ENCODE measurements at regions not wholly inside any gene's neighbourhood (a gene's known extent, or its start where the extent isn't known, plus 50 kb on each side); places are given as distances from the start of the nearest gene placed in this dataset.
"Not testable (repeated sequence)": the region's sequence is repeated elsewhere in the genome, so short reads cannot be mapped to it uniquely, and the experiment has no call there.

DNA sequence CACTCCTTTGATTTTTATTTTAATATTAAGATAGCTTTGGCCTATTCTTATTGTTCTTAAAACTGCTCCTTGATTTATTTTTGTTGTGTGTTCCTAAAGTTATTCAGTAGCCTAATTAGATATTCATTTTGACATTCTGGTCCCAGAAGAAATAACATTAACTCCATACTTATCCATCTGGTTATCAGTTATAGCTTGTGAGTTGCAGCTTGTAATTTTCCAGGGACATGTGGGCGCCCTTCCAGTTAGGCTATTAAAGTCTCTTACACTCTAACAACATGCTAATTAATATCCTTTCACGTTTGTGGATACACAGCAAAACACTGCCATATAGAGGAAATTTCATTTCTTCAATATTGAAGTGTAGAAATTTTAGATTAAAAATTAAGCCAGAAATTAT lies 987.5 kb downstream of the HACE1 start:
- no peak for DNase-seq (ENCODE audit: low read depth, low spot score)
- H3K27ac ChIP-seq = no peak overlapping the region

DNA sequence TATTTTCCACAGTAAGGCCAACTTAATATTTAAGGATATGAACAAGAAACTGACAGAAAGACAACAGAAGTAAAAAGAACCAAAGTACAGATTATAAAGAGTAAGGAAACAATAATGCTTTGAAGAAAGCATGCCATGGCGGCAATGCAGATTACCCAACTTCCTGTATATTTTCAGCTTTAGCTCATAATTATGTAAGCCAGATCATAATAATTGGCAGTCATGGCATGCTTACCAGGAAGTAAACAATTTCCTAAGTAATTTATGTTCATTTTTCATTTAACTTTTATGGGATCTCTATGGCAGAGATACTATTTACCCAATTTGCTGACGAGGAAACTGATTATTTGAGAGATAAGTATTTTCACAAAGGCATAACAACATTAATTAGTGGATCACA lies 988.7 kb downstream of the HACE1 start:
- H3K27ac ChIP-seq = no peak overlapping the region

DNA sequence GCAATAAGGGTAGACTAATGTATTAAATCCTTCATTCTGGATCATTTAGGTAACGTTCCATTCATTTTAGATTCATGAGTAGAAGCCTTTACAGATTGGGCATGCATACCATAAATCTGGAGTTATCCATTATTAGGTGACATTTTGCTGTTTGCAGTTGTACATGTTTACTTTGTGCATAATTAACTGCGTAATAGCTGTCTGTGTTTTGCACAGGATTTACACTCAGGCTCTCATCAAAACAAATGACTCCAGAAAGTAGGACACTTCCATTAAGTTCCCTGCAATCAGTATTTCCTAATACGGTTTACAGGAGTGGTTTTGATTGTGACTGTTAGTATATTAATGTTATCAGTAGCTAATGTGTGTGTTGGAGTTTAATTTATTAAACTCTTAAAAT lies 997.4 kb downstream of the HACE1 start:
- DNase-seq (ENCODE audit: low read depth, low spot score) = no peak
- H3K27ac ChIP-seq = no peak overlapping the region

More for the DNA sequence above, 988.7 kb downstream of the HACE1 start:
- DNase-seq (ENCODE audit: low read depth, low spot score) = no peak

DNA sequence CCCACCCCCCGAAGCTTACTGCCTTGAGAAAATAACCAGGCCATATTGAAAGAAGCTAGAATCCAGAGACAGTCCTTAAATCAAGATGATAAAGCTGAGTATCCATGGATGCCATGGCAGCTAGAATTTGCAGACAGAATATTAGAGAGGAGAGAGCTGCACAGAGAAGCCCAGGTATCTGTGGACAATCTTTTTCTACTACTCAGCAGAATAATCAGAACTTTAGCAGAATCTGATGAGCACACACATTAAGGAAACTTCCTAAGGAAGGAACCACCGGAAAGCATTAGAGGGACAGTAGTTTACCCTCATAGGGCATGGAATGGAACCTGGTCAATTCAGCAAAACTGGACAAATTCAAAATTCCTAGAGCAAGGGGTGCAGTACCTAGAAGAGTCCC lies 1001.7 kb downstream of the HACE1 start:
- DNase-seq (ENCODE audit: low read depth, low spot score) = no peak
- no peak overlapping the region for H3K27ac ChIP-seq

DNA sequence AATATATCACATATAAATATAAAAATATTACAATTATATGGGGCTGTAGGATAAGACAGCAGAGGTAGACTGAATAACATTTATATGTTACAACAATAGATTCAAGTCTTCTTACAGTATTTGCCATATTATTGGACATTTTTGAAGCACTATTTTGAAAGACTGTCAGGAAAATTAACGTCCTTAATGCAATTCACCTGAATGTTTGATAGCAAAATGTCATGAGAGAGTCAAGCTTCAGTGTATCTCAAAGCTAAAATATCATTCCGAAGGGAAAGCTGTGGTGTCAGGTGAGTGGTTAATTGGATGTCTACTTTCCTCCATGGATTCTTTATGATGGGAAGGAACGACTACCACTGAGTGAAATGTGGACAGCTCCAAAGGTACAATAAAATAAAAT lies 1004.0 kb downstream of the HACE1 start:
- H3K27ac ChIP-seq = no peak overlapping the region
- DNase-seq (ENCODE audit: low read depth, low spot score) = no peak

DNA sequence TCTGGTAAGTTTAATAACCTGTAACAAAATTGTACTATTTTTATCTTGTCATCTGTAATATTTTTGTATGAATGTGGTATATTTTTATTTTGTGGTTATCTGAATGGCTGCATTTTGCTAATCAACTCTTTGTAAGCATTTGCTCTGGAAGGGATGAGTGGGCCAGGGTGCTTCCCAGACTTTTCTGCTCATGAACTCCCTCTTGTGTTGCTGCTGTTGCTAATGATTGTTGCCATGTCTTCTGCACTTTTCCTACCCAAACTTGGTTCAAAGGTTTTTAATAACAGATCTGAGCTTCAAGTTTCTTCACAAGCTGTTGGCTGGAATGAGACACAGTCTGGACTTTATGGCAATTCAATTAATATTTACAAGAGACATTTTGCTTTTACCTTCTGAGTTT lies 1005.7 kb downstream of the HACE1 start:
- DNase-seq (ENCODE audit: low read depth, low spot score) = no peak
- no peak overlapping the region for H3K27ac ChIP-seq

DNA sequence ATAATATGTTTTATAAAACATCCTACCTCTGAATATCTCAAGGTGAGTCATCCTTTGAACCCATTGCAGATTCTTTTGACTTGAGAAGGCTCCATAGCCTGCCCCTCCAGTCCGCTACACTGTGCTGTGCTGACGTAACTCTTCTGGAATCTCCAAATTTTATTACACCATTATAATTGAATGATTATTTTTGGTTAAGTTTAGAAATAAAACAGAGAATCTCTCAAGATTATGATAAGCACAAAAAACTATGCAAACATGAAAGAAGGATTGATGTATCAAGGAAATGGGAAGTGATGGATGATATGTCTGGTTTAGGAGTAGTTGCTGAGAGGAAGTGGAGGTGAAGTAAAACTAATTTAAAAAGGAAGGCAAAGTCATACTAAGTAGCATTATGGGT lies 1021.3 kb downstream of the HACE1 start:
- H3K27ac ChIP-seq = no peak overlapping the region
- no peak for DNase-seq (ENCODE audit: low read depth, low spot score)

DNA sequence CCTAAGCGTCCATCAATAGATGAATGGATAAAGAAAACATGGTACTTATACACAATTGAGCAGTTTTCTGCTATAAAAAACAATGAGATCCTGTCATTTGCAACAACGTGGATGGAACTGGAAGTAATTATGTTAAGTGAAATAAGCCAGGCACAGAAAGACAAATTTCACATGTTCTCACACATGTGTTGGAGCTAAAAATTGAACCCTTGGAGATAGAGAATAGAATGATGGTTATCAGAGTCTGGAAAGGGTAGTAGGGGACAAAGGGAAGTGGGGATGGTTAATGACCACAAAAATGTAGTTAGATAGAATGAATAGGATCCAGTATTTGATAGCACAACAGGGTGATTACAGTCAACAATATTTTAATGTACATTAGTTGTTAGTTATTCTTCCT lies 1033.5 kb downstream of the HACE1 start:
- no peak for DNase-seq (ENCODE audit: low read depth, low spot score)
- H3K27ac ChIP-seq = no peak overlapping the region

DNA sequence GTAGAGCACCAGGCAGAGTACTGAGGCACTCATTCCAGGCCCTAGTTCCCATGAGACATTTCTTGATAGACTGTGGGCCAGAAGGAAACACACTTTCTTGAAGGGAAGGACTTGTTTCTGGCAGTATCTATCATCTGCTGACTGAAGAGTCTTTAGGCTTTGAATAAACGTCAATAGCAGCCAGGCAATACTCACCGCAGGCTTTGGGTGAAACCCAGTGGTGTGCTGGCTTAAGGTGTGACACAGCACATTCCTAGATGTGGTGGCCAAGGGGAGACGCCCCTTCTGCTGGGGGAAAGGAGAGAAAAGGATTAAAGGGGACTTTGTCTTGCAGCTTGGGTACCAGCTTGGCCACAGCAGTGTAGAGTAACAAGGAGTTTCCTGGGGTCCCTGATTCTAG lies 1039.6 kb downstream of the HACE1 start:
- H3K27ac ChIP-seq = no peak overlapping the region

DNA sequence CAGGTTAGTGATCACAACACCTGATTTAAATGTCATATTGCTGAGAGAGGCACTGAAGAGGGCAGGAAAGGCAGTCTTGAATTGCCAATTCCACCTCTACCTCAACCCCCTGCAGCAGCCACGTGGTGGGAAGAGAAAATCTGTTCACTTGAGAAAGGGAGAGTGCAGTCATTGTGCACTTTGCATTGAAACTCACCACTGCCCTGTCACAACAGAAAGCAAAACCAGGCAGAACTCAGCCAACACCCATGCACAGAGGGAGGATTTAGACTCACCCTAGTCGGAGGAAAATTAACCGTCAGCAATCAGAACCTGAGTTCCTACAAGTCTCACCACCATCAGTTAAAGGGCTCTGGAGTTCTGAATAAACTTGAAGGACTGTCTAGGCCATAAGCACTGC lies 1040.2 kb downstream of the HACE1 start:
- no peak overlapping the region for H3K27ac ChIP-seq
- no peak for DNase-seq (ENCODE audit: low read depth, low spot score)

More for the DNA sequence above, 1039.6 kb downstream of the HACE1 start:
- DNase-seq (ENCODE audit: low read depth, low spot score) = no peak

DNA sequence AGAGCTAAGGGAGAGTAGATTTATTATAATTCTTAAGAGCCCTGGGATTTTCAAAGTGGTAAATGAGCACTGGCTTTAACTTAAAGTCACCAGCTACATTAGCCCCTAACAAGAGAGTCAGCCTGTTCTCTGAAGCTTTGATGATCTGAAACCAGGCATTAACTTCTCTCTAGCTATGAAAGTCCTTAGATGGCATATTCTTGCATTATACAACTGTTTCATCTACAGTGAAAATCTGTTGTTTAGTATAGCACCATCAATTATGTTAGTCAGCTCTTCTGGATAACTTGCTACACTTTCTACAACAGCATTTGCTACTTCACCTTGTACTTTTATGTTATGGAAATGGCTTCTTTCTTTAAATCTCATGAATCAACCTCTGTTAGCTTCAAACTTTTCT lies 1046.7 kb downstream of the HACE1 start:
- no peak overlapping the region for H3K27ac ChIP-seq
- no peak for DNase-seq (ENCODE audit: low read depth, low spot score)

DNA sequence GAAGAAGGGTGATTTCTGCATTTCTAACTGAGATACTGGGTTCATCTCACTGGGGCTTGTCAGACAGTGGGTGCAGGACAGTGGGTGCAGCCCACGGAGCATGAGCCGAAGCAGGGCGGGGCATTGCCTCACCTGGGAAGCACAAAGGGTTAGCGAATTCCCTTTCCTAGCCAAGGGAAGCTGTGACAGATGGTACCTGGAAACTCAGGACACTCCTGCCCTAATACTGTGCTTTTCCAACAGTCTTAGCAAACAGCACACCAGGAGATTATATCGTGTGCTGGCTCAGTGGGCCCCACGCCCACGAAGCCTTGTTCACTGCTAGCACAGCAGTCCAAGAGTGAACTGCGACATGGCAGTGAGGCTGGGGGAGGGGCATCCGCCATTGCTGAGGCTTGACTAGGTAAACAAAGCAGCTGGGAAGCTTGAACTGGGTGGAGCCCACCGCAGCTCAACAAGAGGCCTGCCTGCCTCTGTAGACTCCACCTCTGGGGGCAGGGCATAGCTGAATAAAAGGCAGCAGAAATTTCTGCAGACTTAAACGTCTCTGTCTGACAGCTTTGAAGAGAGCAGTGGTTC lies 1057.7 kb downstream of the HACE1 start:
- not testable (repeated sequence) for DNase-seq (ENCODE audit: low read depth, low spot score); H3K27ac ChIP-seq

DNA sequence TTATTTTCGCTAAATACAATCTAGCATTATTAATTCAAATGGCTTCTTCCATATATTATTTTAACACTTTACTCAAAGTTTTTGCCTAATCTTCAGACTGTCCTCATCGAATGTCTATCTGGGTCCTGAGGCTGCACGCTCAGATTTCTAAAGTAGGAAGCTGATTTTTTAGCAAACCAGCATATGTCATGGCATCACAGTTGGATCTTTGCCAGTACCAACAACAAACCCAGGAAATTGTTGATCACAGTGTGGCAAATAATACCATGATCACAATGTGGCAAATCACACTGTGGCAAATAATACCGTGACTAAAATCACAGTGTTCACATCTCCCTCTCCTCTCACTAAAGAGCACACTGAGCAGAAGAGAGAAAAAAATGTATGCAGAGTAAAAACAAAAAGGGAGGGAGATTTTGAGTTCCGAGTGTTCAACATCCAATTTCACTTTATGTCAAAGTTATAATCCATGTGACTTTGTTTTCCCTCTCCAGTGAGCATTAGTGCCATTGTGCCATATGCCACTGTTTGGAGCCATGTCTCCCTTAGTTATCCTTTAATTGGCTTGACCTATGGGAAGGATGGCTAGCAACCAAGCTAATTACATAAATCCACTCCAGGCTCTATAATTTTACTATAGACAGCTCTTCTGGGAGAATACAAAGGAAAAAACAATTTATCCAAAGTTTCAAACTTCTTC lies 1059.6 kb downstream of the HACE1 start:
- DNase-seq (ENCODE audit: low read depth, low spot score) = no peak
- H3K27ac ChIP-seq = no peak overlapping the region

DNA sequence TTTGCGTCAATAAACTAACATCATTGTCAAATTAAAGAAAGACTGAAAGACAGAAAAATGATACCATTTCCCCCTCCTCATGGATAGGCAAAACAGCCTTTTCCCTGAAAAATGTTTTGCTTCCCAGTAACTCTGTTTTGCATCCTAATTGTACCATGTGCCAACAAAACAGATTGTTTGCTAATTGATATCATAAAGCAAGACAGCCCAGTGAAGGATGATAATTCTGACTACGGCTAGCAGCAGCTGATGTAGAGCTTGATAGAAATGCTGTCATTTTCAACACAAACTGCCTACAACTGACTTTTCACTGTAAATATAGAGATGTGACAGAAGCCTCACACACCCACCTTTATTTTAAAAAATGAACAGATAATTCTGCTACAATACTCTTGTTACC lies 1061.6 kb downstream of the HACE1 start:
- DNase-seq (ENCODE audit: low read depth, low spot score) = no peak
- H3K27ac ChIP-seq = no peak overlapping the region

DNA sequence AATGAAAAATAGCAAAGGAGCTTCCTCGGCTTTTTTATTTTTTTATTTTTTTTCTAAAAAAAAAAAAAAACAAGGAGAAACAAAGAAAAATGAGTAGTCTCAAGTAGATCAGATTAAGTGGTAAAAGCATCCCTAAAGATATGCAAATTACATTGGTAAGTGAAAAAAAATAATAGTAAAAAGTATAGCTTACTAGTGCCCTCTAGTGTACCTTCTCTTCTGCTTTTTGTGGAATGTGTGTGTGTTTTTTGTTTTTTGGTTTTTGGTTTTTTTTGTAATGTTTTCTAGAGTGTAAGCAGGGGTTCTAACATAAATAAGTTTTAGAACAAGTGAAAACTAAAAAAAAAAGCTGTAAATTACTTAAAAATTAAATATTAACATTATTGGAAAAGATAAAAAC lies 1062.0 kb downstream of the HACE1 start:
- no peak for DNase-seq (ENCODE audit: low read depth, low spot score)
- no peak overlapping the region for H3K27ac ChIP-seq

DNA sequence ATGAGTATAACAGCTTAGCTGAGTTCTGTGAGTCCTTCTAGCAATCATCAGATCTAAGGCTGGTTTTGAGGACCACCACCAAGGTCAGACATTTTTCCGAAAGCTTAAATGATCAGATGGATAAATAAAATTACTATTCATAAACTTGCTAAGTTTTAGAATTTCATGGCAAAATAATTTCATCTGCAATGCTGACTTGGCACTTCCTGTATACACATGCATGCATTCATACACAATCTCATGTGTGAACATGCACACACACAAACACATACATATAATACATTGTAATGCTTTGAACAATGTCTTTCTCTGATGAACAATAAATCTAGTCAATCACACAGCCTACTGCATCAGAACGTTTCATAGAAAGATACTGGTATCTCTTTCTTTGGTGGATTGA lies 1068.3 kb downstream of the HACE1 start:
- DNase-seq (ENCODE audit: low read depth, low spot score) = no peak

DNA sequence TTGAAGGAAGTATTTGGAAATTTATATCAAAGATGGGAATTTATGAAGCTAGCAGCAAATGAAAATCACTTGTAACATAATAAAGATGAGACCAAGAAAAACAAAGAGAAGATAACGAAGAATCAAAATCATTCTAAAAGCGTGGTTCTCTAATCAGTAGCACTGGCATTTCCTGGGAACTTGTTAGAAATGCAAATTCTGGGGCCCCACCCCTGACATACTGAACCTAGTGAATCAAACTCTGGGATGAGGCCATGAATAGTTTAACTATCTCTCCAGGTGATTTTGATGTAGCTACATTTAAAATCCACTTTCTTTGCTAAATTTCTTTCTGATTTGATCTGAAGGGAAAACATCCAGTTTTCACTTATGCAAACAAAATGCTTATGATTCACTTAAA lies 1075.6 kb downstream of the HACE1 start:
- no peak for DNase-seq (ENCODE audit: low read depth, low spot score)
- no peak overlapping the region for H3K27ac ChIP-seq

More for the DNA sequence above, 1068.3 kb downstream of the HACE1 start:
- no peak overlapping the region for H3K27ac ChIP-seq

DNA sequence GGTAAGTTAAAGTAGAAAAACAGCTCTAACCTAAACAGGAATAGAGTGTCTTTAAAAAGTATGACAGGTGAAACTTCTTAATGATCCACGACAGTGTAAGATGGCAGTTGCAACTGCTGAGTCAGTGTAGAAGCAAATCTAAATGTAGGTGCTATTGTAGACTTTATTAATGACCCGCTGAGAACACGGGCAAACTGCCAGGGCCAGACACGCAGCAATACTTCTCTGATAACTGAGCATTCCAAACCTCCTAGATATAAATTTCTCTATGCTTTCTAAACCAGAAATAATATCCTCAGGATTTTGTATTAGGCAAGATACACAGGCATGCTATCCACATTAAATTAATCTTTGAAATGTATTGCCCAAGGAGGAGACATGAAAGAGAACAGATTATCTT lies 1076.4 kb downstream of the HACE1 start:
- no peak for DNase-seq (ENCODE audit: low read depth, low spot score)
- H3K27ac ChIP-seq = no peak overlapping the region

DNA sequence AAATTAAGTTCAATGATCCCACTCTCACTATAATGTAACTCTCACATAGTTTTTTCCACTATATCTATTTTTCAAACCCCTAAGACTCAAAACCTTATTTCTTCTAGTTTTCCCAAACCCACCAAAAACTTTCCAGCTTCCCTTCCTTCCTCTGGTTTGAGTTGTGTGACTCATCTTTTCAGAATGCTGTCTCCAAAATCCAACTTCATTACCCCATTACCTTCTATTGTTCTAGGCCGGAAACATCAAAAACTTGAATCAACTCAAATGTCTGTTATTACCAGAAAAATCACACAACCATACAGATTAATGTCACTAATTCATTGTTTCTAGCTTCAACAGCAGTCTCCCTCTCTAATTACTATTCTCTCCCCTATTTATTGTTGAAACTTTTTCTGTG lies 1090.3 kb downstream of the HACE1 start:
- no peak overlapping the region for H3K27ac ChIP-seq
- no peak for DNase-seq (ENCODE audit: low read depth, low spot score)

DNA sequence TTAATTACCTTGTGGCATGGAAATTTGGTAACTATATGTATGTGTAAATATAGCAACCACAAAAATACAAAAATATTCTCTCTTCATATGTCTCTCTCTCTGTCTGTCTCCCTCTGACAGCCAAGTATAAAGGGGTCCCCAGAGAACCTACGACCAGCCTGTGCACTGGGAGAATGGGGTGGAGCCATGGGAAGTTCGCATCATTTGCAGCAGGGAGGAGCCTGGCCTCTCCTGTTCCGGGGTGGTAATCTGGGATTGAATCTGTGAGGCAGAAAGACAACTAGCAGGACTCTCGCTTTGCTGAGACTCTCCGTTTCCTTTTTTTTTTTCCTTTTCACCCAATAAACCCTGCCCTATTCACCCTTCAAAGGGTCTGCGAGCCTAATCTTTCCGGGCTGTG lies 1109.1 kb downstream of the HACE1 start:
- H3K27ac ChIP-seq = no peak overlapping the region
- no peak for DNase-seq (ENCODE audit: low read depth, low spot score)

DNA sequence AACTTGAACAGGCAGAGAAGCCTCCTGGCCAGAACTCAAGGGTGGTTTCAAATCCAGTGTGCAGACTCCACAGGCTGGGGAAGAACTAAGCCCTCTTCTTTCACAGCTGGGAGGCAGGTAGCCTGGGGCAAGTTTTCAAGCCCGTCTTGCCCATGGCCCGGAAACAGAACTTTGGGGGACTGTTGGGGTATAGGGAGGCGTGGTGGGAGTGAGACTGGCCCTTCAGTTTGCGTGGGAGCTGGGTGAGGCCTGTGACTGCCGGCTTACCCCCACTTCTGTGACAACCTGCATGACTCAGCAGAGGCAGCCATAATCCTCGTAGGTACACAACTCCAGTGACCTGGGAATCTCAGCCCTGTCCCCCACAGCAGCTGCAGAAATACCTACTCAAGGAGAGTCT lies 1125.7 kb downstream of the HACE1 start:
- no peak overlapping the region for H3K27ac ChIP-seq
- DNase-seq (ENCODE audit: low read depth, low spot score) = no peak

DNA sequence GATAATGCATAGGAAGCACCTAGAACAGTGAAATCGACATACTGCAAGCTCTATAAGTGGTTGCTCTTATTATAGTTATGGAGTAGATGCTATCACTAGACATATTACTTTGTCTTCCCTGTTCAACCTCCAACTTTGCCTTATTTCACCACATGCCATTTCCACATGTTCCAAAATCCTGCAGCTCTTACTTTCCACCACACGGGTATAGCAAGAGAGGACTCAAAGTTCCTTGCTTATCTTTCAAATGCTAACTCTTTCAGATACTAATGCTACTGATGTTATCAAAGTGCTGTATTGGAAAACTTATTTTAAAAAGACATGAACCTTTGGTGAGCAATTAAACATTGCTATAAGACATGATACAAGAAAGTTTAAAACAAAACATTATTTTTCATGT lies 1130.1 kb downstream of the HACE1 start:
- H3K27ac ChIP-seq = no peak overlapping the region
- no peak for DNase-seq (ENCODE audit: low read depth, low spot score)

Measured in epithelial cell of prostate (primary cell).